SK-N-SH (cell line): ENCODE measurements at regions not wholly inside any gene's neighbourhood (a gene's known extent, or its start where the extent isn't known, plus 50 kb on each side); places are given as distances from the start of the nearest gene placed in this dataset.

ENCODE experiments used
- CTCF ChIP-seq: fragments of 200-600 bp; sonication (generic); IDR thresholded peaks from 2 replicates; pipeline ENCODE4 v1.6.1; 2017; ENCODE audit warnings: antibody characterized with exemption, mild to moderate bottlenecking, moderate library complexity
- EP300 ChIP-seq, 2 experiments: IDR thresholded peaks; 2 replicates each; pipeline versions ENCODE4 v1.4.0 to v1.6.1; 2012; ENCODE audit warnings: borderline replicate concordance in 1 of 2, low read depth in 1 of 2, low read length in 1 of 2
- FOXM1 ChIP-seq: IDR thresholded peaks from 2 replicates; pipeline ENCODE4 v1.4.0; 2012; ENCODE audit warnings: low read depth, mild to moderate bottlenecking
- GABPA ChIP-seq: IDR thresholded peaks from 2 replicates; pipeline ENCODE4 v1.4.0; 2012; ENCODE audit warnings: low read depth, mild to moderate bottlenecking
- MEF2A ChIP-seq: IDR thresholded peaks from 2 replicates; pipeline ENCODE4 v1.4.0; 2012; ENCODE audit warnings: low read depth, borderline replicate concordance
- MXI1 ChIP-seq: IDR thresholded peaks from 2 replicates; pipeline ENCODE4 v1.6.1; 2012; ENCODE audit warnings: mild to moderate bottlenecking, low read depth, low read length, improper control_type of control experiment
- POLR2AphosphoS5 ChIP-seq: IDR thresholded peaks from 2 replicates; pipeline ENCODE4 v1.6.1; 2012; ENCODE audit warnings: low read depth, low read length
- RAD21 ChIP-seq: IDR thresholded peaks from 2 replicates; pipeline ENCODE4 v1.6.1; 2012; ENCODE audit warnings: mild to moderate bottlenecking, low read length
- RXRA ChIP-seq: IDR thresholded peaks from 2 replicates; pipeline ENCODE4 v1.4.0; 2012; ENCODE audit warnings: low read depth, mild to moderate bottlenecking, borderline replicate concordance
- SIN3A ChIP-seq: IDR thresholded peaks from 2 replicates; pipeline ENCODE4 v1.6.1; 2012; ENCODE audit warnings: low read depth, mild to moderate bottlenecking, low read length, moderate library complexity, borderline replicate concordance
- SMC3 ChIP-seq: IDR thresholded peaks from 2 replicates; pipeline ENCODE4 v1.6.1; 2012; ENCODE audit warnings: low read depth, low read length, improper control_type of control experiment
- TCF12 ChIP-seq: IDR thresholded peaks from 2 replicates; pipeline ENCODE4 v1.4.0; 2012
- YY1 ChIP-seq: IDR thresholded peaks from 2 replicates; pipeline ENCODE4 v1.4.0; 2012; ENCODE audit warnings: low read depth, mild to moderate bottlenecking
- TF ChIP-seq, protein P1 (sequence below): fragments of 150-350 bp; IDR thresholded peaks from 2 replicates; pipeline ENCODE4 v1.6.1; 2016; ENCODE audit warnings: mild to moderate bottlenecking, low read depth, low read length

DNA sequence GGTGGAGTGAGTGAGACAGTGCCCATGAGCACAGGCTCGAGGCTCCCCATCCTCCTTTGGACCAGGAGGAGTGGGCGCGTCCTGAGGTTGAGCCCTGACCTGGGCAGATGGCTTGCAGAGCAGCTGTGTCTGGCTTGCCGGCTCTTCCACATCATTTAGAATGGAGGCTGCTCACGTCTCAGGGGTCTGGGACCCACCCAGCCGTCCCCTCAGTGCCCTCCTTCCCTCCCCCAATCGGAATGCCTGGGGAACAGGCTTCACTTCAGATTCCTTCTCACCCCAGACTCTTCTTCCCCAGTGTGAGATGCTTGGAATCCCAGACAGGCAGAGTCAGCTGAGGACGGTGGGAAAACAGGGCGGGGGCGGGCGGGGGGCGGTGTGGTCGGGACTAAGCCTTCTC lies 968.6 kb upstream of the ZNF722 start:
- TF ChIP-seq GABPA (no peak), CTCF (no peak), RXRA (no peak), TCF12 (no peak), MXI1 (no peak), POLR2AphosphoS5 (no peak), SMC3 (no peak), YY1 (no peak), FOXM1 (no peak), EP300 (IDR thresholded peaks at IDR 0.05; ENCODE audit: borderline replicate concordance in 1 of 2, low read depth in 1 of 2, low read length in 1 of 2) (no peak), SIN3A (no peak), MEF2A (no peak), RAD21 (no peak)
- TF ChIP-seq, protein P1, sequence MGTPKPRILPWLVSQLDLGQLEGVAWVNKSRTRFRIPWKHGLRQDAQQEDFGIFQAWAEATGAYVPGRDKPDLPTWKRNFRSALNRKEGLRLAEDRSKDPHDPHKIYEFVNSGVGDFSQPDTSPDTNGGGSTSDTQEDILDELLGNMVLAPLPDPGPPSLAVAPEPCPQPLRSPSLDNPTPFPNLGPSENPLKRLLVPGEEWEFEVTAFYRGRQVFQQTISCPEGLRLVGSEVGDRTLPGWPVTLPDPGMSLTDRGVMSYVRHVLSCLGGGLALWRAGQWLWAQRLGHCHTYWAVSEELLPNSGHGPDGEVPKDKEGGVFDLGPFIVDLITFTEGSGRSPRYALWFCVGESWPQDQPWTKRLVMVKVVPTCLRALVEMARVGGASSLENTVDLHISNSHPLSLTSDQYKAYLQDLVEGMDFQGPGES: no peak
